PFSK-1 (cell line): ENCODE measurements at regions not wholly inside any gene's neighbourhood (a gene's known extent, or its start where the extent isn't known, plus 50 kb on each side); places are given as distances from the start of the nearest gene placed in this dataset.

Experiments
- FOXP2 ChIP-seq: optimal IDR thresholded peaks from 2 replicates; pipeline ENCODE3; 2011; ENCODE audit warnings: borderline replicate concordance, control low read depth, inconsistent platforms; ENCODE audit not compliant: insufficient read depth; ENCODE audit errors: extremely low read length, extremely low read depth
- POLR2AphosphoS5 ChIP-seq: IDR thresholded peaks from 2 replicates; pipeline ENCODE4 v1.6.1; 2012; ENCODE audit warnings: low read depth, mild to moderate bottlenecking, control low read depth, low read length, moderate library complexity
- SIN3A ChIP-seq: IDR thresholded peaks from 2 replicates; pipeline ENCODE4 v1.6.1; 2012; ENCODE audit warnings: mild to moderate bottlenecking, low read length, moderate library complexity, borderline replicate concordance; ENCODE audit not compliant: insufficient read depth
- TAF1 ChIP-seq: IDR thresholded peaks from 2 replicates; pipeline ENCODE4 v1.6.1; 2012; ENCODE audit warnings: low read length, control low read depth, borderline replicate concordance; ENCODE audit not compliant: insufficient read depth
- TF ChIP-seq, protein P1 (sequence below), 2 experiments: IDR thresholded peaks; 2 replicates each; pipeline versions ENCODE4 v1.6.1 to v1.8.0; 2011 to 2012; ENCODE audit warnings: low read depth in 2 of 2, low read length in 2 of 2, control low read depth in 1 of 2, inconsistent platforms in 1 of 2, mild to moderate bottlenecking in 1 of 2, moderate library complexity in 1 of 2; ENCODE audit not compliant: insufficient read depth in 1 of 2

DNA sequence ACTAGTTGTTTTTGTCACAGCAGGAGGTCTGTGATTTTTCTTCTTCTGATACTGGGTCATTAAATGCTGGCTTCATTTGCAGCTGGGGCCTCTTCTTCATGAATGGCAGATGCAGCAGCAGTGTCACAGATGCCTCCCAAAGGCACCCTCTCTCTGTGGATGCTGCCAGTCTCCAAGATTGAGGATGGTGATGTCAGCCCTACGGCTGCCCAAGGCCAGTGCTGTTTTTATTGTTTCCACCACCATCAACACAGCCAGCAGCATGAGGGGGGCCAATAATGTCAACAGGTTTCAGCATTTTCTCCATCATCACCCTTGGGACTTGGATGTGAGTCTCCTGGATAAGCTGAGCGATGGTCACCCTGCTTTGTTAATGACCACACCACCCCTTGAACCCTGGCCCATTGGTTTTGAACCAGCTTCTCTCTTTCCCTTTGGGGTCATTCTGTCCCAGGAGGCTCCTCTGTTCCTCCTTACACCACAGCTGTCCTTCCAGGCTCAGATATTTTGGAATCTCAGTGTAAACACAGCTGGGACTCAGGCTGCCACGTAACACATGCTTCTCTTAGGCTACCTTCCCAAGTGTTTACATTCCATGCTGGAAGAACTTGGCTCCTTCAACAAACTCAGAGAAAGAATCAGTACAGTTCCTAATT, 151.7 kb upstream of the DDHD1 start:
- TF ChIP-seq FOXP2 (no peak), SIN3A (no peak), TAF1 (no peak), POLR2AphosphoS5 (no peak)
- TF ChIP-seq, protein P1, sequence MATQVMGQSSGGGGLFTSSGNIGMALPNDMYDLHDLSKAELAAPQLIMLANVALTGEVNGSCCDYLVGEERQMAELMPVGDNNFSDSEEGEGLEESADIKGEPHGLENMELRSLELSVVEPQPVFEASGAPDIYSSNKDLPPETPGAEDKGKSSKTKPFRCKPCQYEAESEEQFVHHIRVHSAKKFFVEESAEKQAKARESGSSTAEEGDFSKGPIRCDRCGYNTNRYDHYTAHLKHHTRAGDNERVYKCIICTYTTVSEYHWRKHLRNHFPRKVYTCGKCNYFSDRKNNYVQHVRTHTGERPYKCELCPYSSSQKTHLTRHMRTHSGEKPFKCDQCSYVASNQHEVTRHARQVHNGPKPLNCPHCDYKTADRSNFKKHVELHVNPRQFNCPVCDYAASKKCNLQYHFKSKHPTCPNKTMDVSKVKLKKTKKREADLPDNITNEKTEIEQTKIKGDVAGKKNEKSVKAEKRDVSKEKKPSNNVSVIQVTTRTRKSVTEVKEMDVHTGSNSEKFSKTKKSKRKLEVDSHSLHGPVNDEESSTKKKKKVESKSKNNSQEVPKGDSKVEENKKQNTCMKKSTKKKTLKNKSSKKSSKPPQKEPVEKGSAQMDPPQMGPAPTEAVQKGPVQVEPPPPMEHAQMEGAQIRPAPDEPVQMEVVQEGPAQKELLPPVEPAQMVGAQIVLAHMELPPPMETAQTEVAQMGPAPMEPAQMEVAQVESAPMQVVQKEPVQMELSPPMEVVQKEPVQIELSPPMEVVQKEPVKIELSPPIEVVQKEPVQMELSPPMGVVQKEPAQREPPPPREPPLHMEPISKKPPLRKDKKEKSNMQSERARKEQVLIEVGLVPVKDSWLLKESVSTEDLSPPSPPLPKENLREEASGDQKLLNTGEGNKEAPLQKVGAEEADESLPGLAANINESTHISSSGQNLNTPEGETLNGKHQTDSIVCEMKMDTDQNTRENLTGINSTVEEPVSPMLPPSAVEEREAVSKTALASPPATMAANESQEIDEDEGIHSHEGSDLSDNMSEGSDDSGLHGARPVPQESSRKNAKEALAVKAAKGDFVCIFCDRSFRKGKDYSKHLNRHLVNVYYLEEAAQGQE (IDR thresholded peaks at IDR 0.05; ENCODE audit: insufficient read depth in 1 of 2, low read depth in 2 of 2, low read length in 2 of 2): no peak

DNA sequence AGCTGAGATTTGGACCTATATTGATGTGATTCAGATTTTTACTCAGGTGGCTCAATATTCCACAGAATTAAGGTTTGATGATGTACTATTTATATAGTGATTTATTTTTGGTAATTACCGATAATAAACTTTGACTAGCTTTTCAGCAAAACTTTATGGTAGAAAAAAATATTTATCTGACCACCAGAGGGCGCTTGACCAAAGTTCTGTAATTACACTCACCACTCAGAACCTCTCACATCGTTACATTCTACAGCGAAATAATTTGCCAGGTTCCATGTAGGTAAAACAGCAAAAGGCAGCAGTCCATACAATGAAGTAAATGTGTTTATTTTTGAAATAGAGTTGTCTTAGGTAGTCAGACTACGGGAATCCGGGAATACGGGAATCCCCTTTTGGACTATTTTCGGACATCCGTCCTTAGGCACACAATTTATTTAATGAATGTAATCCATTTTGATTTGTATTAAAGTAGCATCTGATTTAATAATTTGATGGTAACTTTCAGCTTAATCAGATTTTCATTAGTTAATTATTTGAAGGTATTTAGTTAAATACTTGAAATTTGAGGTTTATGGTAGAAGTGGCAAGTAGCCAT, 143.0 kb upstream of the DDHD1 start:
- TF ChIP-seq POLR2AphosphoS5 (no peak), TAF1 (no peak), FOXP2 (no peak), SIN3A (no peak)
- TF ChIP-seq, protein P1 (IDR thresholded peaks at IDR 0.05; ENCODE audit: insufficient read depth in 1 of 2, low read depth in 2 of 2, low read length in 2 of 2): no peak

DNA sequence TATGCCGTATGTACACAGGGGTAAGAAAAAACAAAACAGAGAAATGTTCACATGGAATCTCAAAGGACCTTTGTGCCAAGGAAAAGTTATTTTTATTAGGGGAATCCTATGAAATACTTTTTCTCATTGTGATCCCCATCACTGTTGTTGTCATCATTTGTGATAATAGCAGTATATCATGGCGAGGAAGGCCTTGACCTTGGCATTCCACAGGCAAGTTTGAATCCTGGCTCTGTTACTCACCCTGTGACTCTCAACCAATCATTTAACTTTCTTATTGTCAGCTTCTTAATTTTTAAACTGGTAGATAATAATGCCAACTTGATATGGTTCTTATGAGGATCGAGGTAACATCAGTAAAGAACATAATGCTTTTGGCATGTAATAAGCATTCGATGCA, 142.2 kb upstream of the DDHD1 start:
- no peak for TF ChIP-seq FOXP2
- TF ChIP-seq SIN3A: no peak
- TF ChIP-seq, protein P1 (IDR thresholded peaks at IDR 0.05; ENCODE audit: insufficient read depth in 1 of 2, low read depth in 2 of 2, low read length in 2 of 2): no peak

DNA sequence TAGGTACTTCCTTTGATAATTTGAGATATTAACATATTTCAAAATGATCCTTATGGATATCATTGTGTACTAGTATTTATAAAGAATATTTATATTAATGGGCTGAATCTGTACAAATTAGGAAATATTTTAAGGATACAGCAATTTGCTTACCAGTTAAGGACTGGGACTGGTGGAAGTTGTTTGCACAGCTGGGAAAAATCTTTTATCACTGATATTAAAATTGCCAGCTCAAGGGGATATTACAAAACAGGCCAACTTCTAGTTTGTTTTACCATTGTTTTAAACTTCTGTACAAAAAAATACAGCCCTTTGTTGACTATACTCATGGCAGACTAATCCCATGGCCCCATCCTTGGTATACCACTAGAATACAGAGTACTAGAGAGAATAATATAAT, 133.2 kb upstream of the DDHD1 start:
- TF ChIP-seq, protein P1 (IDR thresholded peaks at IDR 0.05; ENCODE audit: insufficient read depth in 1 of 2, low read depth in 2 of 2, low read length in 2 of 2): no peak
- TF ChIP-seq FOXP2 (no peak), SIN3A (no peak), TAF1 (no peak), POLR2AphosphoS5 (no peak)
